Muscle of leg (tissue), 3 donors: ENCODE measurements at regions not wholly inside any gene's neighbourhood (a gene's known extent, or its start where the extent isn't known, plus 50 kb on each side); places are given as distances from the start of the nearest gene placed in this dataset.

Source experiments
- DNase-seq: peaks from one replicate; pipeline ENCODE4 v3.0.0; 2013
- H3K27ac ChIP-seq: one replicate; pipeline ENCODE4 v1.5.1; 2013; ENCODE audit warnings: mild to moderate bottlenecking, low read length, control low read depth
- H3K27me3 ChIP-seq: one replicate; pipeline ENCODE4 v1.6.1; 2013; ENCODE audit warnings: low read length; ENCODE audit not compliant: control insufficient read depth, insufficient read depth
- H3K36me3 ChIP-seq: one replicate; pipeline ENCODE4 v1.6.1; 2013; ENCODE audit warnings: low read length; ENCODE audit not compliant: control insufficient read depth, insufficient read depth
- H3K4me1 ChIP-seq: one replicate; pipeline ENCODE4 v1.6.1; 2013; ENCODE audit warnings: low read length; ENCODE audit not compliant: control insufficient read depth, insufficient read depth
- H3K4me3 ChIP-seq: one replicate; pipeline ENCODE4 v1.5.1; 2013; ENCODE audit warnings: low read length, control low read depth
- H3K9me3 ChIP-seq: replicated peaks from 2 replicates; pipeline ENCODE4 v1.6.1; 2013; ENCODE audit warnings: low read depth, low read length; ENCODE audit not compliant: control insufficient read depth
- WGBS: methylation state at CpG from one replicate; pipeline ENCODE4 v1.1.5; 2013; ENCODE audit warnings: missing lambda C conversion rate; ENCODE audit not compliant: insufficient coverage; 5-methylcytosine and 5-hydroxymethylcytosine counted together

GRCh38 chr6:20326422-20326728 is 75.3 kb upstream of the E2F3 start:
- DNase-seq: no peak
- no peaks in the 10 kb centered on the region for H3K27me3 ChIP-seq
- H3K9me3 ChIP-seq: no peaks in the 10 kb centered on the region
- no peak overlapping the region for H3K27ac ChIP-seq
- H3K36me3 ChIP-seq: no peaks in the 10 kb centered on the region
- no peaks in the 10 kb centered on the region for H3K4me1 ChIP-seq
- H3K4me3 ChIP-seq: no peak overlapping the region
- WGBS: no CpG with 5 or more reads among the region's 1 CpG

DNA sequence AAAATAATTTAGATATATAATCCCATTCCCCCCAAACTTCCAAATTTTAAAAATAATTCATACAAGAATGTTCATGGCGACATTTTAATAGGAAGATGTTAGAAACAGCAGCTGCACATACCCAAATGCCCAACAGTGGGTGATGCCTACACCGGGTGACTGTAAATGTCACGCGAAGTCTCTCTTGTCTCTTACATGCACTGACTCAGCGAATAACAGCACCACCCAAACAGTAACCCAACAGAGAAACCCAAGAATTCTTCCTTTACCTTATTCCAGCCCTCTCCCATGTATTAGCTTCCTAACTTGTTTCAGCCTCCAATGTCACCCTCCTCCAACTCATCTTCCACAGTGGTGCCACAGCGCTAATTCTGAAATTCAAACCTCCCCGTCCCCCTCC is 74.5 kb upstream of the E2F3 start:
- DNase-seq: no peak
- no peak overlapping the region for H3K4me3 ChIP-seq
- H3K27me3 ChIP-seq: no peaks in the 10 kb centered on the region
- WGBS: 94% methylated on average over 7 of the region's 7 CpGs
- H3K9me3 ChIP-seq: no peaks in the 10 kb centered on the region
- no peaks in the 10 kb centered on the region for H3K4me1 ChIP-seq
- H3K27ac ChIP-seq: no peak overlapping the region
- no peaks in the 10 kb centered on the region for H3K36me3 ChIP-seq

- no peak overlapping the region for H3K4me3 ChIP-seq
- H3K36me3 ChIP-seq: no peaks in the 10 kb centered on the region
- no peaks in the 10 kb centered on the region for H3K27me3 ChIP-seq
- H3K9me3 ChIP-seq: no peaks in the 10 kb centered on the region
- H3K4me1 ChIP-seq: no peaks in the 10 kb centered on the region
- DNase-seq: no peak
- H3K27ac ChIP-seq: no peak overlapping the region
- 73% methylated on average over 5 of the region's 5 CpGs for WGBS
These were observed 73.3 kb upstream of the E2F3 start for GRCh38 chr6:20328266-20328923.

DNA sequence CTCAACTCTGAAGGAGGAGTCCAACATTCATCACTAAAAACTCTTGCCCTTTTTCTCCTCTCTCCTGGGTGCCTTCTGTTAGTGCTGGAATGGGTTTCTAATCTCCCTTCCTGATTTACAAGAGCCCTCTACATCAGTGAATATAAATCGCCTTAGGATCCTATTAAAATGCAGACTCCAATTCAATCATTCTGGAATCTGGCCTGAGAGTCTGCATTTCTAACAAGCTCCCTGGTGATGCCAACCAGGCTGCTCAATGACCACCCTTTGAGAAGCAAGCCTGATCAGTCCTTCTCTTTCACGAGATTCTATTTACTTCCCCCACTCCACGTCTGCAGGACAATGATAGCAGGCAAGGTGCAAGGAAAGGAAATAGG is 72.8 kb upstream of the E2F3 start:
- Histone ChIP-seq H3K27me3 (no peaks in the 10 kb centered on the region), H3K27ac (no peak overlapping the region), H3K9me3 (no peaks in the 10 kb centered on the region), H3K4me3 (no peak overlapping the region), H3K36me3 (no peaks in the 10 kb centered on the region), H3K4me1 (no peaks in the 10 kb centered on the region)
- WGBS: 80% methylated on average over 1 of the region's 3 CpGs
- no peak for DNase-seq

DNA sequence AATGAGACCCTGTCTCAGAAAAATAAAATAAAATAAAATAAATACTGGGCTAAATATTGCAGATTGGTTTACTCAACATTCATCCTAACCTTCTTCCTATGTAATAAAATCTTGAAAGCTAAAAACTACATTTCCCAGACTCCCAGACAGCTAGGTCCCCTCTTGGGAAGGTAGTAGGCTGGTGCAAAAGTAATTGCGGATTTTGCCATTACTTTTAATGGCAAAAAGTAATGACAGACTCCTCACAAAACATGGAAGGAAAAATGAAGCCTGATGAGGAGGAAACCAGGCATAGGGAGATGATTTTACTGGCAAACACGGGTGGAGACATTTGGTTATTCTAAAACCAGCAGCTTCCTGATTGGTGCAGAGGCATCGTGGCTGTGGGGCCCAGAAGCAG is 70.6 kb upstream of the E2F3 start:
- 57% methylated on average over 2 of the region's 3 CpGs for WGBS
- Histone ChIP-seq H3K27me3 (no peaks in the 10 kb centered on the region), H3K4me3 (no peak overlapping the region), H3K9me3 (no peaks in the 10 kb centered on the region), H3K27ac (no peak overlapping the region), H3K36me3 (no peaks in the 10 kb centered on the region), H3K4me1 (no peaks in the 10 kb centered on the region)
- no peak for DNase-seq

DNA sequence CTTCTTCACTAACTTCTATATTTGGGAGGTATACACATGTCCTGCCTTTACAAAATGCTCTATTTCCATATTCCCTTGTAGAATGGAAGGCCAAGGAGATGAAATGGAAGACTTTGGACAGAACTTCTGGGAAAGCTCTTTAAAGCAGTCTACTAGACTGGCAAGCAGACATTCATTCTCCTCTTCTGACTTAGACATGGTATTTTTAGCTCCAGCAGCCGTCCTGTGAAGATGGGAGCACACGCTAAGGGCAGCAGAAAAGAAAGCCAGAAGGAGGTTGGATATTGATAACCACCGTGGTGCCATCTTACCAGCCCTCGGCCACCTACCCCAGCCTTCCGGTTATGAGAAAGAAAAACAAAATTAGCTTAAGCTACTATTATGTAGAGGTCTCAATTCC is 70.1 kb upstream of the E2F3 start:
- DNase-seq: peak; percentile 10
- Histone ChIP-seq H3K4me3 (no peak overlapping the region), H3K36me3 (no peaks in the 10 kb centered on the region), H3K27ac (no peak overlapping the region), H3K27me3 (no peaks in the 10 kb centered on the region), H3K9me3 (no peaks in the 10 kb centered on the region), H3K4me1 (no peaks in the 10 kb centered on the region)
- WGBS: no CpG with 5 or more reads among the region's 5 CpGs

DNA sequence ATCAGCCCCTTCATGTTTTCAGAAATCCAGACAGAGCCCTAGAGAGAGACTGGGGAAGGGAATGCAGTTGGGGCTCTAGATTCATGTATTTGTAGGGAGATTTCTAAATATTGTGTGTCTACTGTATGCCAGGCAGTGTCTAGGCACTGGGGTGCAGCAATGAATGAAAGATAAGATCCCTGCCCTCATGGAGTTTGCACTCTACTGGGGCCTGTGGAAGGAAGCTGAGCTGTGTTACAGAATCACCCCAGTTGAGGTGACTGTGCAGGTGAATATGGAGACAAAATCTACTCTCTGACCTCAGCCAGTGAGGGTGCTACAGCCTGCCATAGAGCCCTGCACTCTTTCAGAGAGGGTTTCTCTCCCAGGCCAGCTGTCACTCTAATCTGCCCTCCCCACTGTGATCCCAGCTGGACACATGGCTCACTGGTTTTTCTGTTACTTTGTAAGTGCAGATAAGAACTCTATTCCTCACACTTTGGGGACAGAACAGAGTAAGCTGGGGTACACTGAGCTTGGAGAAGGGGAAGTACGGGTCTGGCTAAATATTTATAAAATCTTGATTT is 69.2 kb upstream of the E2F3 start:
- no peak for DNase-seq
- Histone ChIP-seq H3K9me3 (no peaks in the 10 kb centered on the region), H3K4me3 (no peak overlapping the region), H3K4me1 (no peaks in the 10 kb centered on the region), H3K27me3 (no peaks in the 10 kb centered on the region), H3K36me3 (no peaks in the 10 kb centered on the region), H3K27ac (no peak overlapping the region)
- no CpG with 5 or more reads among the region's 1 CpG for WGBS

DNA sequence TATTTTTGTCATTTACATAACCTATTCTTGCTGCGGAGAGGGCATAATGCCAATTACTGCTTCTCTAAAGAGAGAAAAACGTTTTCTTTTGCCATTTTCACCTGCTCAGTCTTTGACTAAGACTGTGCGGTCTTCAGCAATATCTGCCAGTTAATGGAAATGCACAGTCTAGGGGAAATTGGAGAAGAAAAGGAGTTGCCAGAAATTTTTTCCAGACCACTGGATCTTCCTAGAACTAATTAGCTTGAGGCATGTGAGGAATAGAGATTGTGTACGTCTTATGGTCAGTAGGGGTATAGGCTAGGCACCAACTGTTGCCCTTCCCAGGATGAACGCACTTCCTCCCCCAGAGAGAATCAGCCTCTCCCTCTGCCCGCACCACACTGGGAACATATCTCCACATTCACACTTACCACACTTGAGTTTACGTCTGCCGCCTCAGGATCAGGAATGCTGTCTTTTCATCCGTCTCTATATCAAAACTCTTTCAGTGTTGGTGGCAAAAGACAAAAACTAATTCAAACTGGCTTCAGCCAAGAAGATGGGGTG is 67.9 kb upstream of the E2F3 start:
- Histone ChIP-seq H3K4me1 (no peaks in the 10 kb centered on the region), H3K4me3 (no peak overlapping the region), H3K27ac (no peak overlapping the region), H3K9me3 (no peaks in the 10 kb centered on the region), H3K36me3 (no peaks in the 10 kb centered on the region), H3K27me3 (no peaks in the 10 kb centered on the region)
- WGBS: 63% methylated on average over 3 of the region's 9 CpGs
- DNase-seq: no peak

GRCh38 chr6:20334334-20334733 is 67.3 kb upstream of the E2F3 start:
- no peak for DNase-seq
- no peaks in the 10 kb centered on the region for H3K4me1 ChIP-seq
- H3K27ac ChIP-seq: no peak overlapping the region
- no peak overlapping the region for H3K4me3 ChIP-seq
- H3K36me3 ChIP-seq: no peaks in the 10 kb centered on the region
- 81% methylated on average over 5 of the region's 8 CpGs for WGBS
- no peaks in the 10 kb centered on the region for H3K9me3 ChIP-seq
- no peaks in the 10 kb centered on the region for H3K27me3 ChIP-seq

DNA sequence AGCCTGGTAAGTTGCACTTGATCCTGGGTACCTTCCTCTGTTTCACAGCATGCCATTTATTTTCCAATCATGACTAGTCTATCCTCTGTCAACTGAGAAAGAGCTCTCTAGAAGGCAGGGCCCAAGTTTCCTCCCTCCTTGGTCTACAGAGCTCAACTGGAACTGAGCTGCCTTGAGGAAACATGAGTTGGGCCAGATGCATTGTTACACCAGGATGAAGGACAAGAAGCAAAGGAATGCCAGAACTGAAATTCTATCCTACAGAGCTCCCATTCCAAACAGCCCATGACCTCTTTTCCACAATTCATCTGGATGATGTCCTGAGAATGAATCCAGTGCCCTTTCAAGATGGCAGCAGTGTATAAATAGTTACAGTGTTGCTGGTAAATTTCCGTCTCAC is 66.7 kb upstream of the E2F3 start:
- Histone ChIP-seq H3K27ac (no peak overlapping the region), H3K4me1 (no peaks in the 10 kb centered on the region), H3K27me3 (no peaks in the 10 kb centered on the region), H3K9me3 (no peaks in the 10 kb centered on the region), H3K36me3 (no peaks in the 10 kb centered on the region), H3K4me3 (no peak overlapping the region)
- no CpG with 5 or more reads among the region's 1 CpG for WGBS
- no peak for DNase-seq

GRCh38 chr6:20335872-20336271 is 65.8 kb upstream of the E2F3 start:
- Histone ChIP-seq H3K36me3 (no peaks in the 10 kb centered on the region), H3K27ac (no peak overlapping the region), H3K9me3 (no peaks in the 10 kb centered on the region), H3K4me1 (peaks cover 2% of the 10 kb centered on the region), H3K4me3 (no peak overlapping the region), H3K27me3 (no peaks in the 10 kb centered on the region)
- 77% methylated on average over 2 of the region's 4 CpGs for WGBS
- DNase-seq: no peak
